ENCODE measurements at regions not wholly inside any gene's neighbourhood (a gene's known extent, or its start where the extent isn't known, plus 50 kb on each side); places are given as distances from the start of the nearest gene placed in this dataset.
"Not testable (repeated sequence)": the region's sequence is repeated elsewhere in the genome, so short reads cannot be mapped to it uniquely, and the experiment has no call there.

DNA sequence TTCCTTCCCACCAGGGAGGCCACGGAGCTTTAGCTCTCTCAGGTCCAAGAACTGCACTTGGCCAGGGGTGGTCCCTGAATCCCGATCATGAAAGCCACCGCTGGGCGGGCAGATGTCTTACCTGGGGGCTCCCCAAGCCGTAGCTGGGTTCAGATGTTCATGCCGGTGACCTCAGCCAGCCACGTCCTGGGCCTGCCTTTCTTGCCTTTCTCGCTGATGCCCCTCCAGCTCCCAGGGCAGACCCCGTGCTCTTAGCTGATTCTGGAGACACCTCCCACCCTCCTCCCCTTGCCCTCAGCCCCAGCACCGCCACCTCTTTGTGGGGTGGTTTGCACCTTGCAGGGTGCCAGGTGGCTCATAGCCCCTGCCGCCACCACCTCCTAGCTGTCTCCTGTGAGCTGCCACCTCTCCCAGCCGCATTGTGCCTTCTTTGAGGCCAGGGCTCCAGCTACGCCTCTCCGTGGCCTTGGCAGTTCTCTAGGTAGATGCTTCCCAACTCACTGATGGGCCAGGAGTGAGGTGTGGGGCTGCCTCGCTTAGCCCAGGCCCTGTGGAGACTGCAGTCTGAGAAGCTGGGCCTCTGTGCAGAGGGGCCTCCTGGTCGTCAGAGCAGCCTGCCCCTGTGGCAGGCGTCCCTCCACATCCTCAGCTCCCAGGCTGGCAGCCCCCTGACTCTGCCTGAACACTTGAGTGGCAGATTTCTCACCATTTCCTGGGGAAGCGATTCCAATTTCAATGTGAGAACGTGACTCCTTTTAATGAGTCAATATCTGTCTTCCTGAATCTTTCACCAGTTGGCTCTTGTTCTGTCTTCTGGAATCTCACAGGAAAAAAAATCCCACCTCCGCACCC is 97.6 kb upstream of the B3GAT1 start:
- no peak for ATAC-seq

DNA sequence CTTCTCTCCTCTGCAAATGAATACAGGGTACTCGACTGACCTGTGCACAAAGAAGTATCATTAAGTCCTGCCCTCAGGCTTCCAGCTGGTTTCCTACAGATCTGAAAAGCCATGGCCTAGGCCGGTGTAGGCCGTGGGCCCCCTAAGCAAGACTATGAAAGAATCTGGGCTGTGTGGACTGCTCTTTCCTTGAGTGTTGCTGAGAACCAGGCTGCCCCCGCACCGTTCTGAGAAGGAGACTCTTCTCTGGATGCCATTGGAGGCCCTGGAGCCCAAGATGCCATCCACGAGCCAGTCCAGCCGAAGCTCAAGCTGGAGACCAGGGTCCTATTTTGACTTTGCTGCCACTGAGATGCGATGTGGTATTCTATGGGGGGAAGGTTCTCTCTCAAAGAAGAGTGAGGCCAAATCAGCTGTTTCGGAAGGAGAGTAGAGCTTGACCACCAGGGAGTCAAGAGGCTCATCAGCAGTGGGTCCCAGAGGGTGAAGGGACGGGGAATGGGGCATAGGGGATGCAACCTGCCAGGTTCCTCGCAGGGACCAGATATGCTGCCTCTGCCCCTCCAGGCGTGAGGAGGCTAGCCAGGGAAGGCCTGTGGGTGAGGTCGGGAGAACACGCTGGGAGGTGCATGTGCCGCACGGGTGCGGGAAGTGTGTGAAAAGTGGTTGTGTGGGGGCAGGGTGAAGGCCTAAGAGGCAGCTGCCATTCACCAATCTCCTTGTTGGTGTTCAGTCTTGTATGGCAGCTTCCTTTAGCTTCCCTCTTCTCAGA is 96.4 kb upstream of the B3GAT1 start:
- no peak for ATAC-seq

DNA sequence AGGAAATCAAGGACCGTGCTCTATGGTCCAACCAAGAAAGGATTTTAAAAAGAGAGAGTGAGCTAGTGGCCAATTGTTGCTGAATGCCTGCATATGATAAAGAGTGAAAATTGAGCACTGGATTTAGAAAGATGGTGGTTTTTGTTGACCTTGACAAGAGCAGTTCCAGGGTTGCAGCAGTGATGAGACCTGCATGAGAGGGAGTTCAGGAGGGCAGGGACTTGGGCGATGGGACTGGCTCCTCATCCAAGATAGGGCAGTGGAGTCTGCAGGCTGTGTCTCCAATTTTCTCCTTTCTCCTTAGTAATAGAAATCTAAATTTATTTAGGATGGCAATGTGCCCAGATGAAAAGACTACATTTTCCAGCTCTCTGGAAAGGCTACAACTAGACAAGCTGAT is 94.0 kb upstream of the B3GAT1 start:
- no peak for ATAC-seq

DNA sequence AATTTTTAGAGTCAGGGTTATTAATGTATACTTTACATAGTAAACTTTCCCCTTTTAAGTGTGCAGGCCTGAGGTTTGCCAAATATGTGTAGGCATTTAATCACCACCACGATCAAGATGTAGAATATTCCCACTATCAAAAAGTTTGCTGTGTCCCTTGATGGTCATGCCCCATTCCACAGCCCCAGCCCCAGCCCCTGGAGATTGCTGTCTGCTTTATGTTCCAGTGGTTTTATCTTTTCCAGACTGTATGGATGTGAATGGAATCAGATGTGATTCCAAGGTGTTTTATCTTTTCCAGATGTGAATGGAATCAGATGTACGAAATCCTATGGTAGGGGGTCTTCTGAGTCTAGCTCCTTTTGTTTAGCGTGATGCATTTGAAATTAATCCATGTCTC is 93.1 kb upstream of the B3GAT1 start:
- ATAC-seq, result no peak

DNA sequence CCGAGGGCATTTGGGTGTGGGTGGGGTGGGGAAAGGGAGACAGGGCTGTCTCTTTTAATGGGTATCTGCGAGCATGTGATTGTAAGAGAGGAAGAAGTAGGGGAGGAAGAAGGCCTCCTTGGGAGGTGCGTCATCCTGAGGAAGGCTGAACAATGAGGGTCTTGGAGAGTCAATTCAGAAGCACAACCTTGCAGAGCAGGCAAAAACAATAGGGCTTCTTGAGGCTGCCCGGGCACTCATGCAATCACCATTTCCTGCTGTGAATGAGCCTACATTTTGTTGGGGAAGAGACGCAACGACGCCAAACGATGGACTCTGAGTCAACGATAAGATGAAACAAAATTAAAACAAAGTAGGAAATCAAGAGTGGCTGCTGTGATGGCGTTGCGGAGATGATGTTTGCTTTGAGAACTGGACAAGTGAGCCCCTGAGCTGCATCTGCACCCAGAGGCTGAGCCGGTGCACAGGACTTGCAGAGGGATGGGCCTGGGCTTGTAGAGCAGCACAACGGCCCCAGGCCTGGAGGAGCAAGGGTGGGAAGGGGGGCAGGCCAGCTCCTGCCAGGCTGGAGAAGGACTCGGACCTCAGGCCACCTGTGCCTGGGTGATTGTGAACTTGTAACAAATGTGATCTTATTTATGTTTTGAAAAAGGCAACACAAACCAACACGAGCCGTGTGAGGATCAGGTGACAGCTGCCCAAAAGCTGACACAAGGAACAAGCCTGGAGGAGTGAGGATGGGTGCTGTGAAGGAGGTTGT is 92.3 kb upstream of the B3GAT1 start:
- ATAC-seq, result no peak

DNA sequence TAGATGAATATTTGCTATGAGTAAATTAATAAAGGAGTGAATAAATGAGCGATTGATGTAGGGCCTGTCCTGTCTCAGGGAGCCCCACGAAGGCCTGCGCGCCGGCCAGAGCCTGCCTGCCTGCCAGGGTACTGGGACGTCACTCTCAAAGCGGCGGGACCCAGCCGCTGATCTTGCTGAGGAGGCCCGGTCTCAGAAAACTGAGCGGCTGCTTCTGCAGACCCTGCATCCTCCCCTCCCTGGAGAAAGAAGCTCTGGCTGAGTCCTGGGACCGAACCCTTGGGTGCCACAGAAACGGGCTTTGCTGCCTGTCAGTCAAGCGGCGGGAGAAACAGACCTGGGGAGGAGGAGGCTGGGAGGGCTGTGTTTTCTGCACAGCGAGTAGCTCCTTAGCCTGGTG is 91.6 kb upstream of the B3GAT1 start:
- ATAC-seq, result no peak

DNA sequence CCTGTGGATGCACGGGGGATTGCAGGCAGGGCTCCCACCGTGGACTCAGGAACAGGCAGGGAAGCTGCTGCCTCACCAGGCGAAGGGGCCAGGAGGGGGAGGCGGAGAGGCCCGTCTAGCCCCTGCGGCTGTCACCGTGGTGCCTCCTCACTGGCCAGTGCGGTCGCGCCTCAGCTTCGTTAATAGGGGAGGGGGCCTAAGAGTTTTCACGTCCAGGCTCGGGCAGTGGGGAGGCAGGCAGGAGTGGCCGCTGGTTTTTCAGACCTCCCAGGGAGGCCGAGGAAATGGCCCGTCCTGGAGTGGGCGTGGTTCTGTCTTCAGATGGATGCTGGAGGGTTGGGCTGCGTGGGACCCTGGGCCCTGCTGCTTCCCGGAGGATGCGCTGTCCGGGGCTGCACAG is 91.1 kb upstream of the B3GAT1 start:
- ATAC-seq, result no peak

- no peak for ATAC-seq
Measured at GRCh38 chr11:134502153-134502550, 90.1 kb upstream of the B3GAT1 start.

- ATAC-seq, result no peak
Measured at GRCh38 chr11:134501406-134502152, 89.5 kb upstream of the B3GAT1 start.

DNA sequence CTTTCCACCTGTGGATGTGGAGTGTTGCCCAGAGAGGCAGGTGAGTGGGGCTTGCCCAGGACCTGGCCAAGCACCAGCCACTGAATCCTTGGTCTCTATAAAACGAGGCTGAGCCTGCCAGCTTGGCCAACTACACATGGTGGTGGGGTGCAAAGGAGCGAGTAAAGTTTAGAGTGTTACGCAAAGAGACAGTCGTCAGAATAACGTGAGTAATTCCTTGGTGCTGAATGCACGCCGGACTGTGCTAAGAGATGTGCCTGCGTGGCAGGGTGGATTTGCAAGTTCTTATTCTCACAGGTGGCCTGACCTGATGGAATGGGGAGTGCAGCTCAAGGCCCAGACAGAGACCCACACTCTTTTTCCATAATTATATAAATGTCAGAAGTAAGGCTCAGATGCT is 88.6 kb upstream of the B3GAT1 start:
- ATAC-seq, result no peak

- no peak for ATAC-seq
Measured at GRCh38 chr11:134499990-134500389, 87.9 kb upstream of the B3GAT1 start.

DNA sequence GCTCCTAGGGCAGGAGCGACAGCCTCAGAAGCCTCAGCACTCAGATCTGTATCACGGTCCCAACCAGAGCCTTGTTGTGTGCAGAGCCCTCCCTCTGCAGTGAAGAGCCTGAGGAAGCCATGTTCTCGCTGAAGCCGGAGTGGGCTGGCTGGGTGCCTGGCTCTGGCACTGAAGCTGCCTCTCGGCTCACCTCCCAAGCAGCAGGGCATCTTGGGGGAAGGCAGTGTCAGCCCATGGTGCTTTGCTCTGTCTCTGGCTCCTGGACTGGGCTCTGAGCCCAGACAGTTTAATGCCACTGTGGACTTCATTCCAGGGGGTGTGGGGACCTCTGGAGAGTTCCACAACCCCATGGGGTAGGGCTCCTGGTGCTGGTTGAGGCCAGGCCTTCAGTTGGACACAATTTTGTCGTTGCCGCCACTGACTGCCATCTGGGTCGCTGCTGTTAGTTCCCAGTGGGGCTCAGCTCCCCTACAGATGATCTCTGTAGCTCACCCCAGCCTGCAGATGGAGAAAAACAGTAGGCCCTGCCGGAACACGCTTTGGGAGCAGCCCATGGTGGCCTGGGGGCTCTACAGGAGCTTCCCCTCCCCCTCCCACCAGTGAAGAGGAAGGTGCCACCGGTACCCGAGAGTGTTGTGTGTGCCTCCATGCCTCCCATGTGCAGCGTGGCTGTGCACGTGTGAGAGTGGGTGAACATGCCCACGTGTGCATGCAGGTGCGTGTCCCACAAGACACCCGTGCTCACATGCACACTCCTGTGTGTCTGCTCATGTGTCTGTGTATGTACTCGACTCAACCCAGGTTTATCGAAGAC is 86.5 kb upstream of the B3GAT1 start:
- no peak for ATAC-seq

- ATAC-seq, result no peak
Measured at GRCh38 chr11:134497586-134497985, 85.5 kb upstream of the B3GAT1 start.

DNA sequence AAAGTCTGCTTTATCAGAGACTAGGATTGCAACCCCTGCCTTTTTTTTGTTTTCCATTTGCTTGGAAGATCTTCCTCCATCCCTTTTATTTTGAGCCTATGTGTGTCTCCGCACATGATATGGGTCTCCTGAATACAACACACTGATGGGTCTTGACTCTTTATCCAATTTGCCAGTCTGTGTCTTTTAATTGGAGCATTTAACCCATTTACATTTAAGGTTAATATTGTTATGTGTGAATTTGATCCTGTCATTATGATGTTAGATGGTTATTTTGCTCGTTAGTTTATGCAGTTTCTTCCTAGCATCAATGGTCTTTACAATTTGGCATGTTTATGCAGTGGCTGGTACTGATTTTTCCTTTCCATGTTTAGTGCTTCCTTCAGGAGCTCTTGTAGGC is 84.0 kb upstream of the B3GAT1 start:
- not testable (repeated sequence) for ATAC-seq

DNA sequence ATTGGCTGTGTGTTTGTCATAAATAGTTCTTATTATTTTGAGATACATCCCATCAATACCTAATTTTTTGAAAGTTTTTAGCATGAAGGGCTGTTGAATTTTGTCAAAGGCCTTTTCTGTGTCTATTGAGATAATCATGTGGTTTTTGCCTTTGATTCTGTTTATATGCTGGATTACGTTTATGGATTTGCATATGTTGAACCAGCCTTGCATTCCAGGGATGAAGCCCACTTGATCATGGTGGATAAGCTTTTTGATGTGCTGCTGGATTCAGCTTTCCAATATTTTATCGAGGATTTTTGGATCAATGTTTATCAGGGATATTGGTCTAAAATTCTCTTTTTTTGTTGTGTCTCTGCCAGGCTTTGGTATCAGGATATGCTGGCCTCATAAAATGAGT is 82.4 kb upstream of the B3GAT1 start:
- ATAC-seq, result not testable (repeated sequence)

DNA sequence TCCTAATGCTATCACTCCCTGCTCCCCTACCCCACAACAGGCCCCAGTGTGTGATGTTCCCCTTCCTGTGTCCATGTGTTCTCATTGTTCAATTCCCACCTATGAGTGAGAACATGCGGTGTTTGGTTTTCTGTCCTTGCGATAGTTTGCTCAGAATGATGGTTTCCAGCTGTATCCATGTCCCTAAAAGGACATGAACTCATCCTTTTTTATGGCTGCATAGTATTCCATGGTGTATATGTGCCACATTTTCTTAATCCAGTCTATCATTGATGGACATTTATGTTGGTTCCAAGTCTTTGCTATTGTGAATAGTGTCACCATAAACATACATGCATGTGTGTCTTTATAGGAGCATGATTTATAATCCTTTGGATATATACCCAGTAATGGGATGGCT is 80.4 kb upstream of the B3GAT1 start:
- not testable (repeated sequence) for ATAC-seq

GRCh38 chr11:134489728-134490127 is 77.7 kb upstream of the B3GAT1 start:
- ATAC-seq, result no peak

- ATAC-seq, result no peak
Measured at GRCh38 chr11:134488913-134489312, 76.9 kb upstream of the B3GAT1 start.

DNA sequence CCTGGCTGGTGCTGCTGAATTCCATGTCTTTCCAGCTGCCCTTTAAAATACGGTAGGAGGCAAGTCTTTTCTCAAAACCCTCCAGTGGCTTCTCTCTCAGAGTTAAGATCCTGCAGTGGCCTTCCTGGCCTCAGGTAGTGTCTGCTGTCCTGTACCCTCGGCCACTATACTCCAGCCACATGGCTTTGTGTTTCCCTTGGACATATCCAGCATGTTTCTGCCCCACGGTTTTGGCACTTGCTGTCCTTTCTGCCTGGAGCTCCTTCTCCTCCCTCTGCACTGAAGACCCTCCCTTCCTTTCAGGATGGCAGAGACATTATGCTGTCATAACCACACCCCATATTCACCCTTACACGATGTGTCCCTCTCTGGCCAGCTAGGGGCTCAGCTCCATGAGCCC is 76.5 kb upstream of the B3GAT1 start:
- no peak for ATAC-seq

DNA sequence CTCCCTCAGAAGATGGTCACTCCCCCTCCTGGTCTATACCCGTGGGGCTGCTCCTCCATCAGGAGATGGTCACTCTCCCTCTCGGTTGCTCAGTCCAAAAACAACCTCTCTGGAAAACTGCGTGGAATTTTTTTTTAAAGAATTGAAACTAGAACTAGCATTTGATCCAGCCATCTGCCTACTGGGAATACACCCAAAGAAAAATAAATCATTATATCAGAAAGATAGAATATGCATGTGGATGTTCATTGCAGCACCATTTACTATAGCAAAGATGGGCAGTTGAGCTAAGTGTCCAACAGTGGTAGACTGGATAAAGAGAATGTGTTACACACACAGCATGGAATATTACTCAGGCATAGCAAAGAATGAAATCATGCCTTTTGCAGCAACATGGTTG is 75.7 kb upstream of the B3GAT1 start:
- ATAC-seq, result no peak

- ATAC-seq, result no peak
Measured at GRCh38 chr11:134486704-134487103, 74.7 kb upstream of the B3GAT1 start.

DNA sequence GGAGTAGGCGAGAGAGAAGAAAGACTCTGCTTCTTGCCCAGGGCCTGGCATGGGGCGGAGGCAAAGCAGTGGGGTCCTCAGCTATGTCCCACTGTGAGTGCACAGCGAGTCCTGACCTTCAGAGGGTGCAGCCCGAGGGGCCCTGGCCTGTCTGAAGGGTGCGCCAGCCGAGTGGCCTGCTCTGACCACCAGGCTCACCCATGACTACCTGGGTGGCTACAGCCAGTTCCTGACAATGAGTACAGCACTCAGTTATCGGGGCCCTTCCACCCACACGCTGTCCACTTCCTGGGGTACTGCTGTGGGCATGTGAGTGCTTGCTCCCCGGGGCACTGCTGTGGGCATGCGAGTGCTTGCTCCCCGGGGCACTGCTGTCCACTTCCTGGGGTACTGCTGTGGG is 74.1 kb upstream of the B3GAT1 start:
- ATAC-seq, result no peak

Data from activated CD4-positive, CD25-positive, alpha-beta regulatory T cell treated with anti-CD3 and anti-CD28 coated beads, Interleukin-2, amount 50 U/mL, for 24 hours (primary cell).